HG02678 (cell line): ENCODE measurements at regions not wholly inside any gene's neighbourhood (a gene's known extent, or its start where the extent isn't known, plus 50 kb on each side); places are given as distances from the start of the nearest gene placed in this dataset.

ENCODE experiments used
- ATAC-seq: cut with Tn5 transposase; IDR thresholded peaks from one replicate; pipeline ENCODE4 v1.9.1; 2021; ENCODE audit warnings: mild to moderate bottlenecking, moderate library complexity; ENCODE audit not compliant: unreplicated experiment

DNA sequence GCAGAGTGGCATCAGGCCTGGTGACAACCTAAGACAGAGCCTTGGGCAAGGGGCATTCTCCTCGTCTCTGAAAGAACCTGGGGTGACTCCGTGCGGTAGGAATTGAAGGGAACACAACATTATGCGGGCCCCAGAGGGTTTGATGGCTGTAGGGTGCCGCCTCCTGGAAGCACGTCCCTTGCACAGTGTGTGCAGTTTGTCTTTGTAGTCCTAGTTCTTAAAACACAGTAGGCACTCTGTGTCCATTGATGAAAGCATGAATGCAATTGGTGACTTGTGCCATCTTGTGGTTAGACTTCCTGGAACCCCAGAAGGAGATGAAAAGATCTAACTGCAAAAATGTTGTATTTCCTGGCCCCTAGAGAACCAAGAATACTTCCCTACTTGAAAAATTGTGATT, 279.8 kb downstream of the UTP18 start:
- no peak for ATAC-seq

DNA sequence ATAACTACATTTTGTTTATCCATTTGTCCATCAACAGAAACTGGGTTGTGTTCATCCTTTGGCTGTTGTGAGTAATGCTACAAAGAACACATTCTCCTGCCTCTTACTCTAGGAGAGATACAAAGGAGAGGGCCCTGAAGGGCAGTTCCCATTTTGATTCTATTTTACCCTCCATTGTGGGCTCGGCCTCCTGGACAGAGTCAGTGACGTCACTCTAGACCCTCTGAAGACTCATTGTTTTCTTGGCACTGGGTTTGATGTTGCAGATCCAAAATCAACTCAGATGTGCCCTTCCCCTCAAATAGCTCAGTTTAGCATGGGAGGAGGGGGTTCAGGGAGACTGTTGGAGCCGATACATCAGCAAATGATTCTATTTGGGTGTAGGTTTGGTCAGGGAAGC, 280.9 kb downstream of the UTP18 start:
- no peak for ATAC-seq

DNA sequence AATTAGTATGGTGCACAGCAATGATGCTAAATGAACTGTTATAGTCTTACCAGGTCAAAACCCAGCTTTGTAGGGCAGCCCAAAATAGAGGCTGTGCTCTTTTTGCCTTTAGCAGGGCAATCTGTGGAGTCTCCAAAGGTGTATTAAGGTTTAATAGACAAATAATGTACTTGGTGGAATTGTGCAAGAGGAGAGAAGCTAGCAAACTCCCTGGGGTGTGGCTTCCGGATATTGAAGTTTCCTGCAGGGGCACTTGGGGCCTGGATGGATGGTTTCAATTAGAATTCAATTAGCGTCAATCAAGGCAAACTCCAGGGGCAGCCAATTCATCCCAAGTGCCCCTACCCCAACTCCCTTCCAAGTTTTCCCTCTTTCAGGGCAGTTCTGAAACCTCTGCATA, 285.8 kb downstream of the UTP18 start:
- no peak for ATAC-seq

DNA sequence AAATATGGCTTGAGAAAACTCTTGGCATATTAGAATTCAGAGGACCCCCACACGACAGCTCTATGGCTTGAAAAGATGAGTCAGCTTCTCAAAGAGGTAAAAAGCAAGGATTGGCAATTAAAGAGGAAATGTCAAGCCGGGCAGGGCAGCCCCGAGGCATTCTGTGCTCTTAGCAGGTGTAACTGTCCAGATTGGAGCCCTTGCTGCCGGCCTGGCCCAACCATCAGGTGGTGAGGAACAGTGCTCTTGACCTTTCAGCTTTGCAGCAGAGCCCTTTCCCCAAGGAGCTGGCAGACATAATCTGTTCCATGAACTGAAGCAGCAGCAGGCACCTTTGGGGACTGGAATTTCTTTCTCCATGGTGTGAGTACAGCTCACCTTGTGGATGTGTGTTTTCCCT, 287.8 kb downstream of the UTP18 start:
- ATAC-seq: no peak

DNA sequence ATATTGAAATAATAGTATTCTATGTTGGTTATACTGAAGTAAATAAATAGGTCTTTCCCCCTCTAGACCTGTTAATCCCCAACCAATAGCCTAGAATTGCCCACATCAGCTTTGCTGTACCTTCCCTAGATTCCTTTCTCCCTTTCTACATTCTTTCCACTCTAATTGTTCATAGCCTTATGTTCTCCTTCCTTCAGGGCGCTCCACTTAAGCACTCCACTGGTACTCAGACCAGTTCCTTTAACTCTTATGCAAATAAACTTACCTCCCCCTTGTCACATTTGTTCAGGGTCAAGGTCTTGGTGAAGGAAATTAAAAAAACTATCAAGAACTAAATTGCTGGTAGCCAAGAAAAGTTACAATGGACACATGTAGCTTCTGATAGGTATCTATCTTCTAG, 294.8 kb downstream of the UTP18 start:
- ATAC-seq: no peak

DNA sequence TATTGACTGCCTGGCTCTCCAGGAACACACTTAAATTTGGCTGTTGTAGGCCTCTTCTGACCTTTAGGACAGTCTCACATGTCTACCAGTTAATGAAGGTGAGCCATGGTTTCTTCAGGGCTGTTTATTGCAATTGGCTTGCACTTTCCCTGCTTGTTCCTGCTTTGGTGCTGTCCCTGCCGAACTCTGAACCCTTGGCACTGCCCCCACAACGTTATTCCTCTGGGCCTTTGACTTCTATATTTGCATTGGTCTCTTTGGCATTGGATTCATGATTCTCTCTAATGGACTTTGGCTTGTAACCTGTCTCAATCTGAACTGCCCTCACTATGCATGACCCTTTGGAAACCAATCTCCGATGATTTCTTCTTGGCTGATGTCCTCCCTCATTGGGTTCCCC, 299.4 kb downstream of the UTP18 start:
- ATAC-seq: no peak

DNA sequence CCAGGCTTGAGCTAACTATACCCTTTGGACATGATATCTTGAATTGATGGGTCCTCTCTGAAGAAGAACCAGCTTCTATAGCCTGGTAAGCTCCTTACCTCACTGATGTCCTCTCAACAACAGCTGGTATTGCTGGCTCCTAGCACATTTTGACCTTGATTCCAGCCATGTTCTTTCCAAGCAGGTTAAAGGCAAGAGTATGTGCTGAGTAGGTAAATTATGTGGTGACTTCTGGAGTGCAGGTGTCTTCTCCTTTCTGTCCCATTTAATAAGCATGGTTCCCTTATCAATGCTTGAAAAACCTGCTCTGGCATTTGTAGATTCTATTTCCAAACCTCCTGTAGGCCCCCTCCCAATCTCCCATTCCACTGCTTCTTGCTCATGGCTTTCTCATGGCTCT, 300.1 kb downstream of the UTP18 start:
- no peak for ATAC-seq

DNA sequence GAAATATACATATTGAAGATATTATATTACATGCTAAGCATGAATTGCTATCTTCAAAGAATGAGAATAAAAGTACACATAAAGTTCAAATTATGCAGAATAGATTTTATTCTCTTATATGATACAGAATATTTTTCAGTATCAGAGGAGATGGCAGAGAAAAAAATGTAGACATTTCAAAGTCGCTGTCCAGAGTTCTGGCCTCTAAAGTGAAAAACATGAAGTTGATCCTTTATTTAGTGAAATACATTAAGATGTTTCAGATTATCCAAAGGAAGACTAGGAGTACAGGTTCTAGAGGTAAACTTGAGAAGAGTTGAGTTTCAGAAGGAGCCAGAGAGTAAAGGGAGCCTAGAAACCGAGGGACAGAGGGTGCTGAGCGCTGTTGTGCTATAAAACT, 303.6 kb downstream of the UTP18 start:
- ATAC-seq: no peak

DNA sequence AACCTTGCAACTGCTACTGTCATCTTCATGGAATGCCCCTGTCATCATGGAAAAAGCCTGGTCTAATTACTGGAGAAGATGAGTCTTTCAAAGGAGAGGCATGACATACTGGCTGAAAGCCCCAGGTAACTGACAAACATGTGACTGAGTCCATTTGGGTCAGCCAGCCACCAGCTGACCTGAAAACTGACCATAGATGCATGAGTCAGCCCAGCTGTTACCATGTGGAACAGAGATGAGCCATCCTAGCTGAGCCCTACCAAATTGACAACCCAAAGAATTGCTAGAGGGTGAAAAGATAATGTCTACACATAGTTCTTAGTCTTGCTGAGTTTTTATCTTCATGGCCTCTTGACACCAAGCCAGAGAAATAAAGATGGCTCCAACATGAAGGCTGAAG, 311.8 kb downstream of the UTP18 start:
- ATAC-seq: no peak
